ENCODE measurements at regions not wholly inside any gene's neighbourhood (a gene's known extent, or its start where the extent isn't known, plus 50 kb on each side); places are given as distances from the start of the nearest gene placed in this dataset.
"Not testable (repeated sequence)": the region's sequence is repeated elsewhere in the genome, so short reads cannot be mapped to it uniquely, and the experiment has no call there.

- not testable (repeated sequence) for TF ChIP-seq CHD4 (IDR thresholded peaks at IDR 0.05); SIN3A (IDR thresholded peaks at IDR 0.05; ENCODE audit: low read depth, low read length); POLR2A (IDR thresholded peaks at IDR 0.05; ENCODE audit: low read depth, low read length); CTCF (IDR thresholded peaks at IDR 0.05 in 2 of 3, conservative IDR thresholded peaks at IDR 0.05 in 1 of 3; ENCODE audit: control insufficient read depth in 2 of 3, extremely low read depth in 1 of 3, insufficient read depth in 1 of 3, low read depth in 3 of 3, low read length in 3 of 3); REST (IDR thresholded peaks at IDR 0.05; ENCODE audit: low read depth, low read length); EGR1 (IDR thresholded peaks at IDR 0.05; ENCODE audit: borderline replicate concordance in 1 of 2, low read depth in 2 of 2, low read length in 2 of 2); BHLHE40 (IDR thresholded peaks at IDR 0.05; ENCODE audit: borderline replicate concordance in 1 of 2, low read depth in 2 of 2, low read length in 1 of 2); SRF (IDR thresholded peaks at IDR 0.05; ENCODE audit: low read depth in 2 of 2, low read length in 2 of 2); SMAD1 (IDR thresholded peaks at IDR 0.05; ENCODE audit: low read depth, partially characterized antibody); FOXK2 (IDR thresholded peaks at IDR 0.05); PAX8 (IDR thresholded peaks at IDR 0.05)
These were observed 100.5 kb upstream of the PZP start for GRCh38 chr12:9308745-9309144.
